SU-DHL-6 (cell line): ENCODE measurements at regions not wholly inside any gene's neighbourhood (a gene's known extent, or its start where the extent isn't known, plus 50 kb on each side); places are given as distances from the start of the nearest gene placed in this dataset.

Experiments used
- H2AFZ ChIP-seq: fragments of 200-600 bp; sonication (generic); 2 replicates; pipeline ENCODE4 v1.6.1; 2014; ENCODE audit warnings: low read depth, mild to moderate bottlenecking, moderate library complexity, mixed read lengths, antibody characterized with exemption, low read length; ENCODE audit not compliant: severe bottlenecking
- H3F3A ChIP-seq: fragments of 200-600 bp; shearing (Covaris generic); 2 replicates; pipeline ENCODE4 v1.6.0; 2016; ENCODE audit warnings: antibody characterized with exemption, mild to moderate bottlenecking; ENCODE audit not compliant: insufficient read depth
- H3K27ac ChIP-seq: fragments of 200-600 bp; sonication (generic); 2 replicates; pipeline ENCODE4 v1.5.1; 2016; ENCODE audit warnings: low read depth, mild to moderate bottlenecking, low read length, moderate library complexity, mixed read lengths
- H3K27me3 ChIP-seq: fragments of 200-600 bp; sonication (generic), shearing (Covaris generic); 2 replicates; pipeline ENCODE4 v1.6.0; 2014; ENCODE audit warnings: mild to moderate bottlenecking, low read length
- H3K36me3 ChIP-seq: fragments of 200-600 bp; sonication (generic); 2 replicates; pipeline ENCODE4 v1.6.1; 2014; ENCODE audit warnings: mild to moderate bottlenecking, low read length, mixed read lengths
- H3K4me2 ChIP-seq: fragments of 300-600, 200-600 bp; shearing (Covaris generic), sonication (generic); 2 replicates; pipeline ENCODE4 v1.6.0; 2014; ENCODE audit warnings: low read length, low read depth, mild to moderate bottlenecking; ENCODE audit not compliant: poor library complexity, severe bottlenecking
- H3K4me3 ChIP-seq: fragments of 200-600 bp; sonication (generic); 2 replicates; pipeline ENCODE4 v1.5.1; 2014; ENCODE audit warnings: antibody characterized with exemption, low read length, mild to moderate bottlenecking, mixed read lengths; ENCODE audit not compliant: insufficient read depth, poor library complexity, severe bottlenecking
- H3K79me2 ChIP-seq: fragments of 200-600 bp; sonication (generic); 2 replicates; pipeline ENCODE4 v1.6.1; 2014; ENCODE audit warnings: mild to moderate bottlenecking, low read length, moderate library complexity; ENCODE audit not compliant: insufficient read depth
- H3K9ac ChIP-seq: fragments of 200-600 bp; sonication (generic); 2 replicates; pipeline ENCODE4 v1.7.0; 2014; ENCODE audit warnings: mild to moderate bottlenecking, low read length
- H3K9me2 ChIP-seq: fragments of 200-600 bp; sonication (generic); replicated peaks from 2 replicates; pipeline ENCODE4 v1.6.1; 2014; ENCODE audit warnings: low read length; ENCODE audit not compliant: insufficient read depth
- H3K9me3 ChIP-seq: fragments of 200-600 bp; sonication (generic); 2 replicates; pipeline ENCODE4 v1.6.1; 2014; ENCODE audit warnings: low read length, mixed read lengths; ENCODE audit not compliant: insufficient read depth
- H4K20me1 ChIP-seq: fragments of 200-600 bp; sonication (generic); 2 replicates; pipeline ENCODE4 v1.6.1; 2014; ENCODE audit warnings: low read depth, mild to moderate bottlenecking, antibody characterized with exemption, low read length, moderate library complexity, mixed read lengths
- EZH2phosphoT487 ChIP-seq: fragments of 200-600 bp; sonication (generic), shearing (Covaris generic); conservative IDR thresholded peaks from 2 replicates; pipeline ENCODE4 v1.6.1; 2018; ENCODE audit warnings: mild to moderate bottlenecking, antibody characterized with exemption, low read length, moderate library complexity, mixed read lengths
- TF ChIP-seq, protein P1 (sequence below): fragments of 200-600 bp; sonication (generic); IDR thresholded peaks from one replicate; pipeline ENCODE4 v1.5.1; 2017; ENCODE audit warnings: antibody characterized with exemption, mild to moderate bottlenecking, low read length, moderate library complexity; ENCODE audit not compliant: insufficient read depth, poor library complexity, severe bottlenecking

DNA sequence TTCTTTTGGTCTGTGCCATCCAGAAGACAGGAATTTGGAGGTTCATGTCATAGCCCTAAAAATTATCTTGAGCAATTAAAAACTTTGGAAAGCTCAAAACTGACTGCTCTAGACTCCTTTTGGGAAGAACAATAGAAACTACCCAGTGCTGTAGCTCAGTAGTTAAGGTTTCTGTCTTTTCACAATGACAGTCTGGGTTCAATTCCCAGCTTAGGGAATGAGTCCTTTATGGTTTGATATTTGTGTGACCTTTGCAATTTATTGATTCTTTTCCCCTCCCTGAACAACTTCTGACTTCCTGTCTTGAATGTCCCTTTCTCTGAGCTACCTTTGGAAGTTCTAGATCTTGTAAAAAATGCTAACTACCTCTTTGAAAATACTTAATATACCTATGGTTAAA, 603.3 kb upstream of the IGFBP3 start:
- H3K9ac ChIP-seq: no peak overlapping the region
- no peak overlapping the region for H3K4me3 ChIP-seq
- H3K4me2 ChIP-seq: no peak overlapping the region
- TF ChIP-seq, protein P1, sequence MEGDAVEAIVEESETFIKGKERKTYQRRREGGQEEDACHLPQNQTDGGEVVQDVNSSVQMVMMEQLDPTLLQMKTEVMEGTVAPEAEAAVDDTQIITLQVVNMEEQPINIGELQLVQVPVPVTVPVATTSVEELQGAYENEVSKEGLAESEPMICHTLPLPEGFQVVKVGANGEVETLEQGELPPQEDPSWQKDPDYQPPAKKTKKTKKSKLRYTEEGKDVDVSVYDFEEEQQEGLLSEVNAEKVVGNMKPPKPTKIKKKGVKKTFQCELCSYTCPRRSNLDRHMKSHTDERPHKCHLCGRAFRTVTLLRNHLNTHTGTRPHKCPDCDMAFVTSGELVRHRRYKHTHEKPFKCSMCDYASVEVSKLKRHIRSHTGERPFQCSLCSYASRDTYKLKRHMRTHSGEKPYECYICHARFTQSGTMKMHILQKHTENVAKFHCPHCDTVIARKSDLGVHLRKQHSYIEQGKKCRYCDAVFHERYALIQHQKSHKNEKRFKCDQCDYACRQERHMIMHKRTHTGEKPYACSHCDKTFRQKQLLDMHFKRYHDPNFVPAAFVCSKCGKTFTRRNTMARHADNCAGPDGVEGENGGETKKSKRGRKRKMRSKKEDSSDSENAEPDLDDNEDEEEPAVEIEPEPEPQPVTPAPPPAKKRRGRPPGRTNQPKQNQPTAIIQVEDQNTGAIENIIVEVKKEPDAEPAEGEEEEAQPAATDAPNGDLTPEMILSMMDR: no peak
- TF ChIP-seq EZH2phosphoT487: no peak
- no peaks in the 10 kb centered on the region for H3F3A ChIP-seq
- H3K36me3 ChIP-seq: no peaks in the 10 kb centered on the region
- peaks cover 8% of the 10 kb centered on the region; the same call in 1 of the 2 replicates for H3K9me3 ChIP-seq
- H3K79me2 ChIP-seq: no peaks in the 10 kb centered on the region
- no peak overlapping the region for H3K27ac ChIP-seq
- no peaks in the 10 kb centered on the region for H3K9me2 ChIP-seq
- H4K20me1 ChIP-seq: no peaks in the 10 kb centered on the region
- H2AFZ ChIP-seq: no peak overlapping the region
- no peaks in the 10 kb centered on the region for H3K27me3 ChIP-seq

DNA sequence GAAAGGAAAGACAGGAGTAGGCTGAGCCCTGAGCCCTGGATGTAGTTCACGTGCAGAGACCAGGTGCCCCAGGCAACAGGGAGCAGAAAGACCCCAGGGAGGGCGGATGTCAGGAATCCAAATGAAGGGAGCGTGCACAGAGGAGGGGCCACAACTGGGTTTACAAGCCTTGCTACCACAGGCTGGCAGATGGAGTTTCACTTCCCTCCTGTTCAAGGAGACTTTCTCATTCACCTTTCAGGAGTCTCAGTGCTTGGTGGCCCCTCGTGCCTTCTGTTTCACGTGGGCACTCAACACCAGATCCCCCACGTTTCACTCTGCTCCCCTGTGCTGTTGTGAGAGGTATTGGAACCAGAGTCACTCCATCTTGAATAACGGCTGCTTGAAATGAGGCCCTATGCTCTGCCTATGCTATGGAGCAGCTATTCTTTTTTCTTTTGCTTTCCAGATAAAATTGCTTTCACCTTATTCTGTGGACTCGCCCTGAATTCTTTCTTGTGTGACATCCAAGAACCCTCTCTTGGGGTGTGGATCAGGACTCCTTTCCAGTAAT, 601.4 kb upstream of the IGFBP3 start:
- Histone ChIP-seq H3K9me3 (peaks cover 4% of the 10 kb centered on the region; the same call in 1 of the 2 replicates), H3K36me3 (no peaks in the 10 kb centered on the region), H3K9me2 (no peaks in the 10 kb centered on the region), H2AFZ (no peak overlapping the region), H3K27me3 (no peaks in the 10 kb centered on the region), H3F3A (no peaks in the 10 kb centered on the region), H4K20me1 (no peaks in the 10 kb centered on the region), H3K79me2 (no peaks in the 10 kb centered on the region), H3K9ac (no peak overlapping the region), H3K4me2 (no peak overlapping the region), H3K4me3 (no peak overlapping the region), H3K27ac (no peak overlapping the region)
- TF ChIP-seq EZH2phosphoT487: no peak
- TF ChIP-seq, protein P1: no peak

DNA sequence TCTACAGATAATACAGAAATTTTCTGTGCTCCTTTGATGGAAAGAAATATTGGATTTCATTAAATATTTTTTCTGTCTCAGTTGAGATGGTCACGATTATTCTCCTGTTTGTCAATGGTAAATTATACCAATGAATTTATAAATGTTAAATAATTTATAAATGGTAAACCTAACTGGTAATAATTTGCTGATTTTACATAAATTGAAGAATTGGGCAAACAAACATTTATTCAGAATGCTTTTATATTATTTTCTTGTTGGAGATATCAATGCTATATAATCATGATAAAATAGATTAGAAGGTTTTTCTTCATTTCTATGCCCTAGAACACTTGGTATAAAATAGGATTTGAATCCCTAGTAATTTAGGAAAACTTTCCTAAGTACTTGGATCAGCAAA, 597.6 kb upstream of the IGFBP3 start:
- Histone ChIP-seq H3F3A (no peaks in the 10 kb centered on the region), H3K27ac (no peak overlapping the region), H3K4me3 (no peak overlapping the region), H3K9me3 (no peaks in the 10 kb centered on the region), H3K27me3 (no peaks in the 10 kb centered on the region), H3K36me3 (no peaks in the 10 kb centered on the region), H4K20me1 (no peaks in the 10 kb centered on the region), H2AFZ (no peak overlapping the region), H3K4me2 (no peak overlapping the region), H3K9me2 (no peaks in the 10 kb centered on the region), H3K79me2 (no peaks in the 10 kb centered on the region), H3K9ac (no peak overlapping the region)
- TF ChIP-seq EZH2phosphoT487: no peak
- TF ChIP-seq, protein P1: no peak
